ENCODE measurements at regions not wholly inside any gene's neighbourhood (a gene's known extent, or its start where the extent isn't known, plus 50 kb on each side); places are given as distances from the start of the nearest gene placed in this dataset.

GRCh38 chr6:88268508-88268907 is 102.4 kb upstream of the CNR1 start:
- no peak for TF ChIP-seq CTCF (IDR thresholded peaks at IDR 0.05)
- no peak for TF ChIP-seq POLR2AphosphoS5 (IDR thresholded peaks at IDR 0.05)
- no peak for TF ChIP-seq POLR2A (IDR thresholded peaks at IDR 0.05)

Data from upper lobe of left lung (tissue), 4 donors.